SK-N-MC (cell line): ENCODE measurements at regions not wholly inside any gene's neighbourhood (a gene's known extent, or its start where the extent isn't known, plus 50 kb on each side); places are given as distances from the start of the nearest gene placed in this dataset.

Experiments
- EZH2 ChIP-seq: fragments of 200-600 bp; sonication (generic); IDR thresholded peaks from one replicate; pipeline ENCODE4 v1.6.1; 2017; ENCODE audit warnings: antibody characterized with exemption
- POLR2AphosphoS5 ChIP-seq: IDR thresholded peaks from 2 replicates; pipeline ENCODE4 v1.6.1; 2012; ENCODE audit warnings: mild to moderate bottlenecking, low read depth, low read length, borderline replicate concordance

GRCh38 chr5:67360047-67360446 is 163.4 kb upstream of the CD180 start:
- TF ChIP-seq POLR2AphosphoS5 (no peak), EZH2 (no peak)
